Prostate gland (tissue), 2 donors: ENCODE measurements at regions not wholly inside any gene's neighbourhood (a gene's known extent, or its start where the extent isn't known, plus 50 kb on each side); places are given as distances from the start of the nearest gene placed in this dataset.

ENCODE experiments used
- CTCF ChIP-seq, 4 experiments: fragments of 200-600 bp in 2 of 4; fragments of 450-650 bp in 2 of 4; sonication (generic) in 2 of 4; IDR thresholded peaks; 1 replicate in 3 of 4; 2 replicates in 1 of 4; pipeline ENCODE4 v1.5.1; 2016 to 2019; ENCODE audit warnings: antibody characterized with exemption in 4 of 4, mild to moderate bottlenecking in 2 of 4, moderate library complexity in 2 of 4
- POLR2A ChIP-seq: fragments of 450-650 bp; IDR thresholded peaks from one replicate; pipeline ENCODE4 v1.6.1; 2016; ENCODE audit warnings: antibody characterized with exemption, mild to moderate bottlenecking

GRCh38 chr1:220409771-220410595 lies 118.0 kb upstream of the MARK1 start:
- no peak for TF ChIP-seq CTCF (IDR thresholded peaks at IDR 0.05)
- TF ChIP-seq POLR2A = no peak
